ENCODE measurements at regions not wholly inside any gene's neighbourhood (a gene's known extent, or its start where the extent isn't known, plus 50 kb on each side); places are given as distances from the start of the nearest gene placed in this dataset.

GRCh38 chr5:167453246-167454030, 838.0 kb upstream of the WWC1 start:
- DNase-seq (ENCODE audit: low read depth in 2 of 2): no peak

DNA sequence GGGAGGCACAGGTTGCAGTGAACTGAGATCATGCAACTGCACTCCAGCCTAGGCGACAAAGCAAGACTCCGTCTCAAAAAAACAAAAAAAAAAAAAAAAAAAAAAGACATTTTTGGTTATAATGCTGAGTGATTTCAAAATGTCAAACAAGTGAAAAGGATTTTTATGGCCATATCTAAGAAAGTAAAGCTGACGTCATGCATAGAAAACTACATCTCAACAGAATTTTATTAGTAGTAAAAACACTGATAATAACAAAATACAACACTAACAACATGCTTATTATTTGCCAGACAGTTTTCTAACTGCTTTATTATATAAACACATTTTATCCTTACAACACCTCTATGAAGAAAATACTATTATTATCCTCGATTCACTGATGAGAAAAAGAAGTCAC, 833.0 kb upstream of the WWC1 start:
- no peak for DNase-seq (ENCODE audit: low read depth in 2 of 2)

DNA sequence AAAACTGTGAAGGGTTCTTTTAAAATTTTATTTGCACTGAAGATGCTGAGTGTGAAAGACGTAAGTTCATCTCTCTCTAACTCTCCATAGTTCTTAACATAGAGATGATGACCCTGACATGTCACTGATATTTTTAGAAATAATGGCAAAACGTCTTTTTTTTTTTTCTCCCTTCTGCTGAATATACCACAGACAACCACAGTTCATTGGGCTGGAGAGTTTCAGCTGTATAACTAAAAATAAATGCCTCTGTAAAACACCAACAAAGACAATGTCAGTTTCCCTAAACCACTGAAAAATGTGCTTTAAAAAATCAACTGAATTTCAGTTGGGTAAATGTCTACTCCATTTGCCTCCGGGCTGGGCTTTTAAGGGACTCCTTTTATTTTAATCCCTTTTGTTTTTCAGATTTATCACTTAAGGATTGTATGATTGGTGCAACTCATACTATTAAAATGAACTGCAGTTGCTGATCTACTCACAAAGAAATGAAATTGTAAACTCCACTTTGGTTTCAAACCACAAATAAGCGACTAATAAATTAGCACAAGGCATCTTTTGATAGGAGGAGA, 830.9 kb upstream of the WWC1 start:
- DNase-seq (ENCODE audit: low read depth in 2 of 2): no peak

DNA sequence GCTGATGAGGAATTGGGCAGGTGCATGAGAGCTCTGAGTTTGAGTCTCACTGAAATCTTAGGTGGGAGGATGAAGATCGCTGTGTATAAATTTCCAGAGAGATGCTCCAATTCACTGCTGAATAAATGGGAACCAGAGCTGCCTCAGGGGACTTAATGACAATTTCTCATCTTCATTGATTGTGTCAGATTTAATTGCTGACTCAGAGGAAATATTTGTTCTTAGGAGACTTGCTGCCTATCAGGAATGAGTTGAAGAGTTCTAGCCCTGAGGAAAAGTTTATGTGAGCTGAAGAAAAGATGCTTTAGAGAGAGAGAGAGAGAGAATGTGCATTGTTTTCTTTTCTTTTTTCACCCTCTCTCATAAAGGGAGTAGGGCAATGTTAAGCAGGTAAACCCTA, 827.5 kb upstream of the WWC1 start:
- DNase-seq (ENCODE audit: low read depth in 2 of 2): no peak

GRCh38 chr5:167466992-167467391, 824.5 kb upstream of the WWC1 start:
- no peak for DNase-seq (ENCODE audit: low read depth in 2 of 2)

DNA sequence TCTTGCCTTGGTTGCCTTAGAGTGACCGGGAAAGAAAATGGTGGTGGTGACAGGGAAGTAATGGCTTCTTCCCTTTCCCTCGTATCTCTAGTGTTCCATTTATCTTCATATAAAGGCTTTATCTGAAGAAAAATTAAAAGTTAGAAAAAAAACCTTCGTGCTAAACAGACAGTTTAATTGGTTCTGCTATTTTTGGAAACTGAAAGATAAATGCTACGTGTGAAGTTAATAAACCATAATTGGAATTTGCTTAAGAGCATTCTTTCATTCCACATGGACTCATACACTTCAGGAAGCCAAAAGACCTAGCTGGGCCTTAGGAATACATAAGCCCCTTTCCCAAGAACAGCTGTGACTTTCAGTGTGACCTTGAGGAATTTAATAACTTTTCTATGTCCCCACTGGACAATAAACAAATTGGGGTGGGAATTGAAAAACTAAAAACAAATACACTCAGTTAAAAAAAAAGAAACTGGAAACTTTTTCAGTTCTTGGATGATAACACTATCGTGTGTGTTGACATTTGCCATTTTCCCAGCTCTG, 818.8 kb upstream of the WWC1 start:
- no peak for DNase-seq (ENCODE audit: low read depth in 2 of 2)

GRCh38 chr5:167478188-167478587, 813.3 kb upstream of the WWC1 start:
- DNase-seq (ENCODE audit: low read depth in 2 of 2): no peak

DNA sequence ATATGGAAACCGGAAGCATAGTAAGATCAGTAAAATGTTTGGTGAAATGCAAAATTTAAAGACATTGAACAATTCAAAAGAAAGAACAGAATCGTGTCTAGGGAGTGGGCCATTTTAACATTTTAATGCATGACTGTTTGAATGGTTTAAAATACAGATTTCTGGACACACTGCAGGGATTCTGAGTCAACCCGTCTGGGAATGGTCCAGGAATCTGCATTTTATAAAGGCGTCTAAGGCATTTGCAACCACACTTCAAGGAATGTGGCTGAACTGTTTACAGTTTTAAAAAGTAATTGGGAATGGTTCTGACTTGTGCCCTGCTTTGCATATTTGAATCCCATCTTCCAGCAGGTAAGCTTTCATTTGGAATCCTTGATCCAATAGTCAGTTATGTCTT, 811.7 kb upstream of the WWC1 start:
- DNase-seq (ENCODE audit: low read depth in 2 of 2): no peak

DNA sequence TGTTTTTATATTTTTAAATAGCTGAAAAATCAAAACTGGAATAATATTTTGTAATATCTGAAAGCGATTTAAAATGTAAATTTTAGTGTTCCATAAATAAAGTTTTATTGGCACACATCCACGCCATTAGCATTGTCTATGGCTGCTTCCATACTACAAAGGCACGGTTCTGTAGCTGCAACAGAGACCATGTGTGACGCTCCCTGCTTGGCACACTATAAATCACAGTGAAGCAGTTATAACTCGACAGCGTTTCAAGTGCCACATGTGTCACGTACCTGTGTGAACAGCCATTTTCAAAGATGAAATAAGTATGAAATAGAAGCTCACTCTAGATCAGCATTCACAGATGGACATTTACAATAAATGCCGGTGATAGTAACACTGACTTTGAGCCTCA, 810.1 kb upstream of the WWC1 start:
- DNase-seq (ENCODE audit: low read depth in 2 of 2): no peak

DNA sequence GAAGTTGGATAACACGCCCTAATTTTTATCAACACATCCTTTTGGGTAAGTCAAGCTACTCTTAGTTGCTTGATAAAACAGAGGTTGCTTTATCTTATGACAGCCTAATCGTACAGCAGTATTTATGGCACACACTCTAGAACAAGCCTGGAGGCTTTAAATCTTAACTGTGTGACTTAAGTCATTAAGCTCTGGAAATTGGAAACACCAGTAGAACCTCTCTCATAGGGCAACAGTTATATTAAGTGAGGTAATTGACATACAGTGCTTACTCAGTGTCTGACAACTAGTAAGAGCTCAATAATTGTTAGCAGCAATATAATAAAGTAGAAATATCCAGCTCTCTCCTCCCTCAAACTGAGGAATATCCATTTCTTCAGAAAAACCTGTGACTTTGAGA, 808.9 kb upstream of the WWC1 start:
- no peak for DNase-seq (ENCODE audit: low read depth in 2 of 2)

GRCh38 chr5:167485061-167485774, 806.2 kb upstream of the WWC1 start:
- no peak for DNase-seq (ENCODE audit: low read depth in 2 of 2)

- no peak for DNase-seq (ENCODE audit: low read depth in 2 of 2)
Observed at GRCh38 chr5:167488371-167488770, 803.1 kb upstream of the WWC1 start.

DNA sequence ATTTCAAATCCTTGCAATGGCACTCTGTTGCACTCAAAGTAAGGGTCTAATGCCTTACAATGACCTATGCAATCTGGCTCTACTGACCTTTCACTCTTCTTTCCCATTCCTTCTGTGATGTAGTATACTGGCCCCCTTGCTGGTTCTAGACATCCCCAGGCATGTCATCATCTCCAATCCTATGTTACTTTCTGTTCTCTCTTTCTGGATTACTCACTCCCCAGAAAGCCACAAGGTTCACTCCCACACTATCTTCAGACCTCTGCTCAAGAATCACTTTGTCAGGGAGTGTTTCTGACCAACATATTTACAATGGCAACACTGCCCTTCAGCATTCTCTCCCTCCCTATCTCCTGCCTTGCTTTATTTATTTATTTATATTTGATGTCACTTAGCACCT, 802.2 kb upstream of the WWC1 start:
- no peak for DNase-seq (ENCODE audit: low read depth in 2 of 2)

GRCh38 chr5:167503926-167504720, 787.3 kb upstream of the WWC1 start:
- DNase-seq (ENCODE audit: low read depth in 2 of 2): no peak

- no peak for DNase-seq (ENCODE audit: low read depth in 2 of 2)
Observed at GRCh38 chr5:167507463-167508233, 783.8 kb upstream of the WWC1 start.

GRCh38 chr5:167509076-167509475, 782.4 kb upstream of the WWC1 start:
- DNase-seq (ENCODE audit: low read depth in 2 of 2): no peak

- DNase-seq (ENCODE audit: low read depth in 2 of 2): no peak
Observed at GRCh38 chr5:167511276-167511675, 780.2 kb upstream of the WWC1 start.

- no peak for DNase-seq (ENCODE audit: low read depth in 2 of 2)
Observed at GRCh38 chr5:167512111-167512510, 779.3 kb upstream of the WWC1 start.

DNA sequence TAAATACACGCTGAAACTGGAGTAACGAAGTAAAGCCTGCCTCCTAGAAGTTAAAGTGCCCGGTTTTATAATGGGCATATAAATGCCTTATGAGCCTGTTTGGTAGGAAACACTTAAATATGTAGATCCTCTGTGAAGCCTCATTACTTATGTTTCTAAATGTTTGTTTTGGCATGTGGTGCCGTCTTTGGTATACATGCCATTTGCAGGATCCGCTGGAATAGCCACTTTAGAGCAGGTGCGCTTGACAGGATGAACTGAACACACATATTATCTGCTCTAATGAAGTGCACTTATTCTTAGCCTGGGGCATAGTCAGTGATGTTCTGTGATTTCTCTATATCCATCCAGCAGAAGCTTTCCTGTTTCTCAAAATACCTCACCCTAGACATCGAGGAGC, 778.1 kb upstream of the WWC1 start:
- no peak for DNase-seq (ENCODE audit: low read depth in 2 of 2)

DNA sequence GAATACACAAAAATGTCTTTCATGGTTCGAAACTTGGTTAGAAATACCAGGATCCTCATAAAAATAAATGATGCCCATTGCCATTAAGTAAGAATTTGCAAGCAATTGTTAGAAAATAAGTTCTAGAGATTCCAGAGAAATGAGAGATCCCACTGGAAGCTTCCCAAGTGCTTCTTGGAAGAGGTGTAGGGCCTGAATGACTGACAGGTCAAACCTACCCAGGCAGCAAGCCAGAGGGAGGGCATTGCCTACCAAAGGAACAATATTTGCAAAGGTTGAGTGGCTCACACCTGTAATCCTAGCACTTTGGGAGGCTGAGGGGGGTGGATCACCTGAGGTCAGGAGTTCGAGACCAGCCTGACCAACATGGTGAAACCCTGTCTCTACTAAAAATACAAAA, 777.0 kb upstream of the WWC1 start:
- no peak for DNase-seq (ENCODE audit: low read depth in 2 of 2)

DNA sequence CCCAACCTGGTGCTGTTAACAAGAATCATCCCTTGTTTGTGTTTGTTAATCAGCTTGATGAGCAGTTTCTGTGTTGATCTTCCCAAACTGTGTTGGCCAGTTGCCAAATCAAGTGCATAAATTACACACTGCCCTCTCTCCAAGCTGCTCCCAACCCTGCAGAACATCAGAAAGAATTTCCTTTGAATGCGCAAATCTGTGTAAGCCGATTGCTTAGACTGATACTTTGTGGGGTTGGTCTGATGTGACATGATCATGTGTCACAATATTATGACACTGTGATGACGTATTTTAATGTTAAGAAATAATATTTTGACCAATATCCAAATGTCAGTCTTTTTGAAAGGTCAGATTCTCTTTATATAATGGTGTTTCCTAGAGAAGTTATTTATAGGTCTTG, 766.4 kb upstream of the WWC1 start:
- DNase-seq (ENCODE audit: low read depth in 2 of 2): no peak
